GM18951 (cell line): ENCODE measurements at regions not wholly inside any gene's neighbourhood (a gene's known extent, or its start where the extent isn't known, plus 50 kb on each side); places are given as distances from the start of the nearest gene placed in this dataset.

Experiments used
- POLR2A ChIP-seq: IDR thresholded peaks from 4 replicates; pipeline ENCODE4 v1.6.1; 2011; ENCODE audit warnings: mild to moderate bottlenecking; ENCODE audit not compliant: insufficient read length, insufficient read depth; ENCODE audit errors: extremely low read depth
- in situ Hi-C: fragments of 300-500 bp; cut with MboI; formaldehyde crosslinking; loops from one replicate; pipeline ENCODE4 v1.12.0; 2022; ENCODE audit warnings: low sequenced_read_pairs, mixed read lengths, inconsistent platforms; ENCODE audit not compliant: unreplicated experiment

- in situ Hi-C loops = no loop called here
- no peak for TF ChIP-seq POLR2A
Measured at GRCh38 chr20:48012401-48012974, 227.2 kb upstream of the SULF2 start.

DNA sequence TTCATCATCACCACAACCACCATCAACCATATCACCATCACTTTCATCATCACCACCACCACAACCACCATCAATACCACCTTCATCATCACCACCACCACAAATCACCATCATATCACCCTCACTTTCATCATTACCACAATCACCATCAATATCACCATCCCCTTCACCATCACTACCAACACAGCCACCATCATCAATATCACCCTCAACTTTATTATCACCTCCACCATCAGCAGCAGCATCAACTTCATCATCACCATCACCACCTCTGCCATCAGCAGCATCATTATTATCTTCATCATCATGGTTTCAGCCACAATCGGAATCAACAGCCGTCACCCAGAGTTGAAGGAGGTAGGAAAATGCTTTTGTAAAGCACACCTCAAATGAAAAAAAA, 225.7 kb upstream of the SULF2 start:
- in situ Hi-C loops = no loop called here

DNA sequence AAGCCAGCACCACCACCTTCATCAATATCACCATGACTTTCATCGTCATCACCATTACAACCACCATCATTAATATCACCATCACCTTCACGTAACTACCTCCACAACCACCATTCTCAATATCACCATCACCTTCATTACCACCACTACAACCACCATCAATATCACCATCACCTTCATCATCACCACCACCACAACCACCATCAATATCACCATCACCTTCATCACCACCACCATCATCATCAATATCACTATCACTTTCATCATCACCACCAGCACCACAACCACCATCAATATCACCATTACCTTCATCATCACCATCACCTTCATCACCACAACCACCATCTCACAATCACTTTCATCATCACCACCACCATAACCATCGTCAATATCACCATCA, 225.3 kb upstream of the SULF2 start:
- in situ Hi-C loops = no loop called here

More for the DNA sequence above, 225.7 kb upstream of the SULF2 start:
- no peak for TF ChIP-seq POLR2A

GRCh38 chr20:48008850-48009515, 223.7 kb upstream of the SULF2 start:
- in situ Hi-C loops = no loop called here

More for the DNA sequence above, 225.3 kb upstream of the SULF2 start:
- TF ChIP-seq POLR2A = no peak

DNA sequence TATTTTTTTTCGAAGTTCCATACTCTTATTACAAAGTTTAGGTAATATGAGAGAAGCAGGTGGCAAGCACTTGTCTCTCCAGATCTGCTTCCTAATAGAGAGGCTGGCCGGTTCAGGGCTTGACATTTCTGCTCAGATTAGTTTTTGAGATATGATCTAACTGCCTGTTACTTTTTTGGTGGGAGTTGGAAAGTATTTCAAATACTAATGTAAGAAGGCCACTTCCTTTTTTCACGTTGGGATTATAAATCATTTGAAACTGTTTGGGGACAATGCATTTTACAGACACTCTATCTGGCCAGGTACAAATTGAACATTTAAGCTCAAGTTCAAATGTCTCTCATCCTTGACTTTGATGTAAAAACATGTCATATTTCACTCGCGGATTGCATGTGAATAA, 222.1 kb upstream of the SULF2 start:
- in situ Hi-C loops = no loop called here
- TF ChIP-seq POLR2A = no peak

More at GRCh38 chr20:48008850-48009515, 223.7 kb upstream of the SULF2 start:
- no peak for TF ChIP-seq POLR2A

DNA sequence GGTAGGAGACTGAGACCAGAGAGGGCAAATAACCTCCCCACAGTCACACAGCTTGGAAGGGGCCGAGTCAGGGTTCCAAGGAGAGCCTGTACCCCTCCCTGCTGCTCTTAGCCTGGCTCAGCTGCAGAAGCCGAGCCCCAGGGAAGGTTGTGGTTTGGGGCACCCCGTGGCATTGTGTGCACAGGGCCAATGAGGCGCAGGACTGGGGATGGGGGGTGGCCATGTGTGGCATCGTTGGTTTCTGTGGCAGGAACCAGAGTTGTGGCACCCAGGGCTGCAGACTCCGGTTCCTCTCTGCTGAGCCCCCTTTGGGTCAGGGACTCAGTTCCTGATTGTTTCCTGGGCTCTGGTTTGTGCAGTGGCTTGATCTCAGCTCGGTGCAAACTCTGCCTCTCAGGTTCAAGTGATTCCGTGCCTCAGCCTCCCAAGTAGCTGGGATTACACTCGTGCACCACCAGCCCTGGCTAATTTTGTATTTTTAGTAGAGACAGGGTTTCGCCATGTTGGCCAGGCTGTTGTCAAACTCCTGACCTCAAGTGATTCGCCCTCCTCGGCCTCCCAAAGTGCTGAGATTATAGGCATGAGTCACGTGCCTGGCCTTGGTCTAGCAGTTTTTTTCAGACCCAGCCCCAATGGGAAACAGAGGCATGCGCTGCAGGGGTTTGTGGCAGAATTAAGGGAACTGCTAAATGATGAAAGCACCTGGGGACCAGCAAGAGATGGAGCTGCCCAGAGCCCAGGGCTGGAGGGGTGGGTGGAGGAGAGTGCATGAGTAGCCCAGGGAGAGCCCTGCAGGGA, 221.0 kb upstream of the SULF2 start:
- TF ChIP-seq POLR2A = no peak
- in situ Hi-C loops = no loop called here

DNA sequence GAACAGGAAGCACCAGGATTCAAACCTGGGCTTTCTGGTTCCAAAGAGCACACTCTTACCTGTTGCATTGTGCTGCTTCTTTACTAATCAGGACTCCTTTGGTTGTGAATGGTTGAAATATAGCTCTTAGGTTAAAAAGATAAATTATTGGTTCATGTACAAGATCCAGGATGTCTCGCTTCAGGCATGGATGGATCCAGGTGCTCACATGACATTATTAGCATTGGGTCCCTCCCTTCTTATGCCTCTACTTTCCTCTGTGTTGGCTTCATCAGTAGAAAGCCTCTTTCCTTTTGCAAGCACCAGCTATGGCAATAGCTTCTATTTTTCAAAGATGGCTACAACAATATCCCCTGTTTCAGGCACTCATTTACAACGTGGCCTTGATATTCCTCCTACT, 217.7 kb upstream of the SULF2 start:
- no peak for TF ChIP-seq POLR2A
- in situ Hi-C loops = no loop called here

DNA sequence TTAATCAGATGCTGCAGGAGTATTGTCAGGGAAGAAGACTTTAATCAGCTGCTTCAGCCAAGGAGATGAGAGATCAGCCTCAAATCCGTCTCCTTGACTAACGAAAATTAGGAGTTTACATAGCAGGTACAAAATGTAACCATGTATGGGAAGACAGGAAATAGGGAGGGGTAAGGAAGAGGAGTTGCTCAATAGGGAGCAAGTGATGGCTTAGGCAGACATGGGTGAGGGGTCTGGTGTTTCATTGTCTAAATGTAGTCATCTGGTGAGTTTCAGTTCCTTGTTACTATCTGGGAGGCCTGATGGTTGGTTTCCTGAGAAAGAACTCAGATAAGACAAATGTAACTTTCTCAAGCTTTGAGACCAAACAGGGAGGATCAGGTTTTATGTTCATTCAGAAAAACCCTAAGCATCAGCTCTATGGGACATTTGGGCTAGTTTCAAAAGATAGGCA, 217.3 kb upstream of the SULF2 start:
- in situ Hi-C loops = no loop called here
- no peak for TF ChIP-seq POLR2A

DNA sequence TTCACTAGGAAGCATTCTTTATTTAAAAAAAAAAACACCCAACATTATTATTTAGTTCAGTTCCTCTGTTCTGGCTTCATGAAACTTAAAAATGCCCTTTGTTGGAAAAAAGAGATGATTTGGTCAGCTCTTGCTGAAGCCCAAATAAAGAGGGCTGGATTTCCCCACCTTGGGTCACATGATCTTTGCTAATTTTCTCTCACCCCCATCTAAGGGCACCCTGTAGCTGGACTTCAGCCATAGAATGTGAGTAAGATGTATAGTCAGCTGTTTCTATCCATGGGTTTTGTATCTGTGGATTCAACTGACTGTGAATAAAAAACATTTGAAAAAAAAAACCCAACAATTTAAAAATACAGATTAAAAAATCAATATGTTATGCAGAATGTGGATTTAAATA, 213.9 kb upstream of the SULF2 start:
- in situ Hi-C loops = no loop called here
- TF ChIP-seq POLR2A = no peak

GRCh38 chr20:47998736-47999135, 213.5 kb upstream of the SULF2 start:
- no peak for TF ChIP-seq POLR2A
- in situ Hi-C loops = no loop called here

- no peak for TF ChIP-seq POLR2A
- in situ Hi-C loops = no loop called here
Measured at GRCh38 chr20:47995661-47996060, 210.4 kb upstream of the SULF2 start.

DNA sequence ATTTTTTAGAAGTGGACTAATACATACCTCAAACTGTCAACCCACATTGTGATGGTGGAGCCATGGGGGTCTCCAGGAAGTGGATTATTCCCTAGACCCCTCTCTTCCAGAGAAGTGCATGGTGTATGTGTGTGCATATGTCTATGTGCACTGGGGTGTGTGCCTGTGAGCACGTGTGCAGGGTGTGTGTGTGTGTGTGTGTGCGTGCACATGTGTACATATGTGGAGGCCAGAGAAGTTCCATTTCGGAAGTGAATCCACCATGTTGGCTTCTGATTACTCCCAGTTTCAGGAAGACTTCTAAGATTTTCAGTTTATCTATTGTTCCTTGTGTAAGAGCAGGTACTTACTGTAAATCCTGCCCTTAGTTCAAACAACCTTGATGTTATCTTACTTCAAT, 208.5 kb upstream of the SULF2 start:
- in situ Hi-C loops = no loop called here
- TF ChIP-seq POLR2A = no peak

- no peak for TF ChIP-seq POLR2A
- in situ Hi-C loops = no loop called here
Measured at GRCh38 chr20:47993035-47993755, 207.9 kb upstream of the SULF2 start.
